HepG2 (cell line): ENCODE measurements at regions not wholly inside any gene's neighbourhood (a gene's known extent, or its start where the extent isn't known, plus 50 kb on each side); places are given as distances from the start of the nearest gene placed in this dataset.

ENCODE experiments used
- ATAC-seq: fragments of 200-7000 bp; cut with Tn5 transposase; 3 replicates; pipeline ENCODE4 v1.9.1; 2020; ENCODE audit warnings: mild to moderate bottlenecking, moderate library complexity
- BruUV-seq: library from RNA; stranded (reverse); fragments of 400-500 nt; replicated peaks from 2 replicates; lab custom pipeline; 2021; lab: Mats Ljungman, UMichigan
- CTCF ChIA-PET: fragments of 300-600 bp; formaldehyde crosslinking; extraction: SDS; loops from one replicate; lab custom pipeline; 2021; ENCODE audit warnings: low total read pairs, inconsistent platforms, low intra/inter-chr PET ratio; lab: Yijun Ruan, JAX
- POLR2A ChIA-PET: fragments of 350-600 bp; sonication (Branson Sonifier 250); formaldehyde crosslinking; loops from one replicate; lab custom pipeline; 2020; ENCODE audit warnings: antibody characterized with exemption, inconsistent platforms; lab: Yijun Ruan, JAX
- DNase-seq: peaks from one replicate; pipeline ENCODE4 v3.0.0-alpha.2; 2015; ENCODE audit warnings: low spot score
- FAIRE-seq: peaks from 3 replicates; lab custom pipeline; 2011; peaks lifted over from hg19 to GRCh38; lab: Jason Lieb, UNC
- H2AFZ ChIP-seq: one replicate; pipeline ENCODE4 v1.6.1; 2011; ENCODE audit warnings: low read length, inconsistent platforms
- H3K27ac ChIP-seq: fragments of 300-600 bp; 3 replicates; pipeline ENCODE4 v1.8.0; 2011; ENCODE audit warnings: mixed run types, mild to moderate bottlenecking, mixed read lengths, low read length, inconsistent platforms; ENCODE audit not compliant: insufficient read depth; ENCODE audit errors: extremely low read length
- H3K27me3 ChIP-seq, 2 experiments: fragments of 200-600 bp in 1 of 2; 2 replicates in 1 of 2; 3 replicates in 1 of 2; pipeline versions ENCODE4 v1.6.0 to v1.8.0; 2011; ENCODE audit warnings: low read length in 2 of 2, mild to moderate bottlenecking in 2 of 2, moderate library complexity in 2 of 2, inconsistent platforms in 1 of 2; ENCODE audit not compliant: insufficient read depth in 2 of 2, control insufficient read depth in 1 of 2
- H3K36me3 ChIP-seq, 2 experiments: fragments of 200-600 bp in 1 of 2; replicated peaks in 1 of 2; 2 replicates in 1 of 2; 3 replicates in 1 of 2; pipeline versions ENCODE4 v1.5.1 to v1.8.0; 2011; ENCODE audit warnings: low read length in 2 of 2, inconsistent platforms in 1 of 2; ENCODE audit not compliant: insufficient read depth in 2 of 2, control insufficient read depth in 1 of 2
- H3K4me1 ChIP-seq: 2 replicates; pipeline ENCODE4 v1.5.1; 2012; ENCODE audit warnings: low read length, inconsistent platforms; ENCODE audit not compliant: insufficient read depth
- H3K4me2 ChIP-seq: 2 replicates; pipeline ENCODE4 v1.6.0; 2011; ENCODE audit warnings: low read depth, low read length, inconsistent platforms
- H3K4me3 ChIP-seq, 3 experiments: fragments of 200-600 bp in 1 of 3; sonication (generic), shearing (Covaris generic) in 1 of 3; replicated peaks in 1 of 3; 2 replicates each; pipeline ENCODE4 v1.5.1; 2011 to 2016; ENCODE audit warnings: low read length in 3 of 3, inconsistent platforms in 2 of 3, low read depth in 2 of 3, mild to moderate bottlenecking in 2 of 3, control low read depth in 1 of 3, mixed read lengths in 1 of 3; ENCODE audit not compliant: insufficient read depth in 1 of 3
- H3K79me2 ChIP-seq: one replicate; pipeline ENCODE4 v1.6.1; 2011; ENCODE audit warnings: low read length, inconsistent platforms; ENCODE audit not compliant: insufficient read depth
- H3K9ac ChIP-seq: 2 replicates; pipeline ENCODE4 v1.6.0; 2011; ENCODE audit warnings: mild to moderate bottlenecking, low read depth, low read length, inconsistent platforms; ENCODE audit not compliant: insufficient read depth
- H3K9me3 ChIP-seq: 2 replicates; pipeline ENCODE4 v1.5.1; 2012; ENCODE audit warnings: mild to moderate bottlenecking, low read length
- H4K20me1 ChIP-seq: 2 replicates; pipeline ENCODE4 v1.6.0; 2011; ENCODE audit warnings: inconsistent platforms, mild to moderate bottlenecking, low read length, moderate library complexity; ENCODE audit not compliant: insufficient read depth
- PHF20 ChIP-seq: sonication (generic); formaldehyde crosslinking; IDR thresholded peaks from 2 replicates; pipeline ENCODE4 v1.5.0; 2020; ENCODE audit warnings: mild to moderate bottlenecking, missing genetic modification reagents
- PITX1 ChIP-seq: sonication (generic); formaldehyde crosslinking; IDR thresholded peaks from 2 replicates; pipeline ENCODE4 v1.5.1; 2020; ENCODE audit warnings: mild to moderate bottlenecking, missing genetic modification reagents
- POLR2AphosphoS2 ChIP-seq: IDR thresholded peaks from 2 replicates; pipeline ENCODE4 v1.6.1; 2011; ENCODE audit warnings: low read depth, low read length, improper control_type of control experiment
- RAD51 ChIP-seq: fragments of 450-650 bp; IDR thresholded peaks from 2 replicates; pipeline ENCODE4 v1.6.1; 2016; ENCODE audit warnings: borderline replicate concordance
- SIX1 ChIP-seq: sonication (generic); formaldehyde crosslinking; IDR thresholded peaks from 2 replicates; pipeline ENCODE4 v1.4.0; 2020; ENCODE audit warnings: missing genetic modification reagents, borderline replicate concordance
- THAP11 ChIP-seq: IDR thresholded peaks from 2 replicates; pipeline ENCODE4 v1.6.1; 2016; ENCODE audit warnings: missing biosample characterization, missing genetic modification reagents
- ZFP41 ChIP-seq: sonication (generic); formaldehyde crosslinking; IDR thresholded peaks from 2 replicates; pipeline ENCODE4 v1.4.0; 2020; ENCODE audit warnings: mild to moderate bottlenecking, missing genetic modification reagents, borderline replicate concordance
- ZIK1 ChIP-seq: sonication (generic); formaldehyde crosslinking; IDR thresholded peaks from 2 replicates; pipeline ENCODE4 v1.5.0; 2020; ENCODE audit warnings: mild to moderate bottlenecking, low read depth, missing genetic modification reagents, borderline replicate concordance
- ZMYM3 ChIP-seq: sonication (generic); formaldehyde crosslinking; IDR thresholded peaks from 2 replicates; pipeline ENCODE4 v1.5.1; 2020; ENCODE audit warnings: mild to moderate bottlenecking, missing genetic modification reagents
- ZNF207 ChIP-seq: fragments of 450-650 bp; IDR thresholded peaks from 2 replicates; pipeline ENCODE4 v1.6.1; 2016; ENCODE audit warnings: antibody characterized with exemption, borderline replicate concordance
- ZNF430 ChIP-seq: sonication (generic); formaldehyde crosslinking; IDR thresholded peaks from 2 replicates; pipeline ENCODE4 v1.9.0; 2021; ENCODE audit warnings: mild to moderate bottlenecking, missing genetic modification reagents
- ZNF460 ChIP-seq: sonication (generic); formaldehyde crosslinking; IDR thresholded peaks from 2 replicates; pipeline ENCODE4 v1.5.1; 2020; ENCODE audit warnings: missing genetic modification reagents, mild to moderate bottlenecking, borderline replicate concordance
- ZNF562 ChIP-seq: sonication (generic); formaldehyde crosslinking; IDR thresholded peaks from 2 replicates; pipeline ENCODE4 v1.8.0; 2022; ENCODE audit warnings: missing genetic modification reagents, borderline replicate concordance
- ZNF569 ChIP-seq: sonication (generic); formaldehyde crosslinking; IDR thresholded peaks from 2 replicates; pipeline ENCODE4 v1.5.0; 2020; ENCODE audit warnings: mild to moderate bottlenecking, missing genetic modification reagents, moderate library complexity, borderline replicate concordance
- ZSCAN21 ChIP-seq: sonication (generic); formaldehyde crosslinking; IDR thresholded peaks from 2 replicates; pipeline ENCODE4 v1.8.0; 2022; ENCODE audit warnings: mild to moderate bottlenecking, missing genetic modification reagents, moderate library complexity, borderline replicate concordance
- WGBS: methylation state at CpG from one replicate; pipeline ENCODE4 v1.1.6; 2017; ENCODE audit warnings: low lambda C conversion rate; 5-methylcytosine and 5-hydroxymethylcytosine counted together
- in situ Hi-C: cut with HindIII; loops from 2 replicates; pipeline ENCODE4 v1.10.0; 2017; ENCODE audit warnings: low pct_unique_long_range_greater_than_20kb; ENCODE audit not compliant: extremely low pct_ligation_motif_present
- intact Hi-C: fragments of 100-400 bp; cut with micrococcal nuclease; formaldehyde crosslinking; loops from one replicate; pipeline ENCODE4 v1.10.0; 2022; ENCODE audit not compliant: unreplicated experiment

DNA sequence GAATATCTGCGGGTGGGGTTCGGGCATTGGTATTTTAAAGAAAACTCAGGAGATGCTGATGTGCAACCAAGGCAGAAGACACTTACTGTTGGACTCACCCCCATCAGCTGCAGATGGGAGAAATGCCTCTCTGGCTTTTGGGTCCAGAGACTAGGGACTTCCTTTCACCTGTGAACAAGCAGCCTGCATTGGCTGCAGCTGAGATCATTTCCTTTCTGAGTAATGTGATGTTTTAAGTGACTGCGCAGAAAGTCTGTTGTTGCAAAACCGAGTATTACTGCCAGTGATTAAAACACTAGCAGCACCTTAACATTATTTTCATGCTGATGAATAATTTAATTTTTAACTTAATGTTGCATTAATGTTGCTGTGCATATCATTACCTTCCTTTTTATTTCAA is 143.0 kb downstream of the TSN start:
- ATAC-seq: no peak
- intact Hi-C loops: no loop called here
- POLR2A ChIA-PET: no interaction called here
- WGBS: 52% methylated on average over 4 of the region's 4 CpGs
- Histone ChIP-seq H3K4me3 (no peak overlapping the region), H3K4me1 (peaks cover 4% of the 10 kb centered on the region; the same call in 1 of the 2 replicates)
- TF ChIP-seq ZNF460 (no peak), RAD51 (no peak), ZSCAN21 (CRISPR knock-in tag) (no peak), ZFP41 (CRISPR knock-in tag) (no peak), ZMYM3 (CRISPR knock-in tag) (no peak), PHF20 (CRISPR knock-in tag) (no peak), ZNF207 (no peak), ZIK1 (CRISPR knock-in tag) (no peak), SIX1 (CRISPR knock-in tag) (no peak)
- TF ChIP-seq, all 625 proteins: peak for 0
- in situ Hi-C loops: no loop called here
- CTCF ChIA-PET: no interaction called here
- no TSS peak for BruUV-seq
- Histone ChIP-seq H3K36me3 (no peaks in the 10 kb centered on the region), H3K9ac (no peak overlapping the region), H3K27me3 (peaks cover 5 to 26% of the 10 kb centered on the region in 2 experiments; a peak in 3 of 5 replicates), H3K4me2 (no peak overlapping the region), H3K9me3 (no peaks in the 10 kb centered on the region), H3K79me2 (no peaks in the 10 kb centered on the region), H2AFZ (no peak overlapping the region), H3K27ac (no peak overlapping the region), H4K20me1 (no peaks in the 10 kb centered on the region)
- no peak for FAIRE-seq
- DNase-seq: no peak

DNA sequence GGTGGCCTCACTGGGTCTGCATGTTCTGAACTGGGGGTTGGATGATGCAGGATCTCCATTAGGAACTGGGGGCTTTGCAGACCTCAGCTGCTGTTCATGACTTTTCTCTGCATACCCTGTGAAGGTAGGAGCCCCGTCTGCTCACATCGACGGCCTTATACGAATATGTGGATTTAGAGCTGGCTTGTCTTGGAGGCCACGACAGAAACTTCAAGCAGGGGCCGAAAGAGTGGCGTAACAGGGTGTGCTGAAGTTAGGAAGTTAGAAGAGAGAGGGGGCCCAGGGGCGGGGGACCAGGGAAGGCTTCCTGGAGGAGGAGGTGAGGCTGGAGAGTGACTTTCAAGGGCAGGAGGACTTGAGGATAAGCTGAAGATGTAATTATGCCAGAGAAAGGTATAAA is 144.9 kb downstream of the TSN start:
- CTCF ChIA-PET: no interaction called here
- H3K9me3 ChIP-seq: no peaks in the 10 kb centered on the region
- H3K4me1 ChIP-seq: no peaks in the 10 kb centered on the region
- ATAC-seq: no peak
- no peaks in the 10 kb centered on the region for H3K36me3 ChIP-seq
- no peak for FAIRE-seq
- H3K4me3 ChIP-seq: no peak overlapping the region
- intact Hi-C loops (no loop called here), in situ Hi-C loops (no loop called here)
- POLR2A ChIA-PET: no interaction called here
- DNase-seq: no peak
- H3K79me2 ChIP-seq: no peaks in the 10 kb centered on the region
- no peak overlapping the region for H2AFZ ChIP-seq
- TF ChIP-seq PITX1 (CRISPR knock-in tag) (no peak), POLR2AphosphoS2 (no peak), ZNF430 (CRISPR knock-in tag) (no peak), ZNF562 (no peak), THAP11 (CRISPR knock-in tag) (no peak), ZNF569 (CRISPR knock-in tag) (no peak)
- H3K4me2 ChIP-seq: no peak overlapping the region
- no TSS peak for BruUV-seq
- H3K27ac ChIP-seq: no peak overlapping the region
- 4% methylated on average over 8 of the region's 8 CpGs for WGBS
- no peaks in the 10 kb centered on the region for H4K20me1 ChIP-seq
- H3K27me3 ChIP-seq: peaks cover 6 to 40% of the 10 kb centered on the region in 2 experiments; a peak in 4 of 5 replicates
- no peak overlapping the region for H3K9ac ChIP-seq
